UCSD-AML1 (cell line): ENCODE measurements at regions not wholly inside any gene's neighbourhood (a gene's known extent, or its start where the extent isn't known, plus 50 kb on each side); places are given as distances from the start of the nearest gene placed in this dataset.
"Not testable (repeated sequence)": the region's sequence is repeated elsewhere in the genome, so short reads cannot be mapped to it uniquely, and the experiment has no call there.

ENCODE experiments used
- DNase-seq: peaks from one replicate; lab custom pipeline; 2025; ENCODE audit not compliant: unreplicated experiment; lab: John Stamatoyannopoulos, UW

- DNase-seq, result no peak
Measured at GRCh38 chr2:142585785-142586184, 291.7 kb upstream of the KYNU start.

- DNase-seq, result no peak
Measured at GRCh38 chr2:142582317-142582716, 295.1 kb upstream of the KYNU start.

GRCh38 chr2:142581491-142581890 is 296.0 kb upstream of the KYNU start:
- DNase-seq, result no peak

- no peak for DNase-seq
Measured at GRCh38 chr2:142580691-142581090, 296.8 kb upstream of the KYNU start.

- no peak for DNase-seq
Measured at GRCh38 chr2:142575561-142575960, 301.9 kb upstream of the KYNU start.

- DNase-seq, result no peak
Measured at GRCh38 chr2:142574388-142574787, 303.1 kb upstream of the KYNU start.

GRCh38 chr2:142572346-142573132 is 304.9 kb upstream of the KYNU start:
- DNase-seq, result no peak

- DNase-seq, result no peak
Measured at GRCh38 chr2:142571934-142572333, 305.5 kb upstream of the KYNU start.

GRCh38 chr2:142562900-142563299 is 314.6 kb upstream of the KYNU start:
- DNase-seq, result no peak

GRCh38 chr2:142561656-142562055 is 315.8 kb upstream of the KYNU start:
- no peak for DNase-seq

- DNase-seq, result no peak
Measured at GRCh38 chr2:142557391-142557790, 320.1 kb upstream of the KYNU start.

GRCh38 chr2:142545999-142546398 is 331.5 kb upstream of the KYNU start:
- not testable (repeated sequence) for DNase-seq

- DNase-seq, result no peak
Measured at GRCh38 chr2:142545036-142545435, 332.4 kb upstream of the KYNU start.

- no peak for DNase-seq
Measured at GRCh38 chr2:142544173-142544572, 333.3 kb upstream of the KYNU start.

GRCh38 chr2:142542431-142542910 is 335.0 kb upstream of the KYNU start:
- DNase-seq, result no peak

GRCh38 chr2:142536966-142537365 is 340.5 kb upstream of the KYNU start:
- DNase-seq, result no peak

- DNase-seq, result no peak
Measured at GRCh38 chr2:142536492-142536891, 341.0 kb upstream of the KYNU start.

GRCh38 chr2:142535311-142535710 is 342.2 kb upstream of the KYNU start:
- no peak for DNase-seq

GRCh38 chr2:142533177-142533576 is 344.3 kb upstream of the KYNU start:
- DNase-seq, result no peak

GRCh38 chr2:142531377-142531776 is 346.1 kb upstream of the KYNU start:
- DNase-seq, result no peak

GRCh38 chr2:142525720-142526119 is 351.7 kb upstream of the KYNU start:
- DNase-seq, result no peak

- no peak for DNase-seq
Measured at GRCh38 chr2:142521492-142521891, 356.0 kb upstream of the KYNU start.

GRCh38 chr2:142515493-142515892 is 362.0 kb upstream of the KYNU start:
- no peak for DNase-seq
